Ishikawa (cell line): ENCODE measurements at regions not wholly inside any gene's neighbourhood (a gene's known extent, or its start where the extent isn't known, plus 50 kb on each side); places are given as distances from the start of the nearest gene placed in this dataset.

Experiments used
- RAD21 ChIP-seq: IDR thresholded peaks from 2 replicates; pipeline ENCODE4 v1.6.1; 2012; ENCODE audit warnings: low read depth
- TF ChIP-seq, protein P1 (sequence below): IDR thresholded peaks from 2 replicates; pipeline ENCODE4 v1.6.1; 2012; ENCODE audit warnings: low read depth, mild to moderate bottlenecking

DNA sequence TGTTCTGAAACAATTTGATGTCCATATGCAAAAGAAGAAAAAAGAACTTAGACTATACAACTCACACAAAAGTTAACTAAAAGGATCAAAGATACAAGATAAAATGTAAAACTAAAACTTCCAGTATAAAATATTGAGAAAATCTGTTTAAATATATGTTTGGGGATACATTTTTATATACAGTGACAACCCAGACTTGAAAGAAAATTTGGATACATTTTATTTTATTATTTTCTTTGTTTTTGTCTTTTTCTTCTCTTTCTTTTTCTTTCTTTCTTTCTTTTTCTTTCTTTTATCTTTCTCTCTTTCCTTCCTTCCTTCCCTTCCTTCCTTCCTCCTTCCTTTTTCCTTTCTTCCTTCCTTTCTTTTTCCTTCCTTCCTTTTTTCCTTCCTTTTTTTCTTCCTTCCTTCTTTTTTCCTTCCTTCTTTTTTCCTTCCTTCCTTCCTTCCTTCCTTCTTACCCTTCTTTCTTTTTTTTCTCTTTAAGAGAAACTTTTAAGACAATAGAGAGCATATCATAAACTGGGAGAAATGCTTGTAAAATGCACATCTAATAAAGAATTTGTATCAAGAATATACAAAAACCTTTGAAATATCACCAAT is 954.5 kb upstream of the LRFN5 start:
- TF ChIP-seq, protein P1, sequence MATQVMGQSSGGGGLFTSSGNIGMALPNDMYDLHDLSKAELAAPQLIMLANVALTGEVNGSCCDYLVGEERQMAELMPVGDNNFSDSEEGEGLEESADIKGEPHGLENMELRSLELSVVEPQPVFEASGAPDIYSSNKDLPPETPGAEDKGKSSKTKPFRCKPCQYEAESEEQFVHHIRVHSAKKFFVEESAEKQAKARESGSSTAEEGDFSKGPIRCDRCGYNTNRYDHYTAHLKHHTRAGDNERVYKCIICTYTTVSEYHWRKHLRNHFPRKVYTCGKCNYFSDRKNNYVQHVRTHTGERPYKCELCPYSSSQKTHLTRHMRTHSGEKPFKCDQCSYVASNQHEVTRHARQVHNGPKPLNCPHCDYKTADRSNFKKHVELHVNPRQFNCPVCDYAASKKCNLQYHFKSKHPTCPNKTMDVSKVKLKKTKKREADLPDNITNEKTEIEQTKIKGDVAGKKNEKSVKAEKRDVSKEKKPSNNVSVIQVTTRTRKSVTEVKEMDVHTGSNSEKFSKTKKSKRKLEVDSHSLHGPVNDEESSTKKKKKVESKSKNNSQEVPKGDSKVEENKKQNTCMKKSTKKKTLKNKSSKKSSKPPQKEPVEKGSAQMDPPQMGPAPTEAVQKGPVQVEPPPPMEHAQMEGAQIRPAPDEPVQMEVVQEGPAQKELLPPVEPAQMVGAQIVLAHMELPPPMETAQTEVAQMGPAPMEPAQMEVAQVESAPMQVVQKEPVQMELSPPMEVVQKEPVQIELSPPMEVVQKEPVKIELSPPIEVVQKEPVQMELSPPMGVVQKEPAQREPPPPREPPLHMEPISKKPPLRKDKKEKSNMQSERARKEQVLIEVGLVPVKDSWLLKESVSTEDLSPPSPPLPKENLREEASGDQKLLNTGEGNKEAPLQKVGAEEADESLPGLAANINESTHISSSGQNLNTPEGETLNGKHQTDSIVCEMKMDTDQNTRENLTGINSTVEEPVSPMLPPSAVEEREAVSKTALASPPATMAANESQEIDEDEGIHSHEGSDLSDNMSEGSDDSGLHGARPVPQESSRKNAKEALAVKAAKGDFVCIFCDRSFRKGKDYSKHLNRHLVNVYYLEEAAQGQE, result no peak
- TF ChIP-seq RAD21, result no peak
